IMR-90 (cell line): ENCODE measurements at regions not wholly inside any gene's neighbourhood (a gene's known extent, or its start where the extent isn't known, plus 50 kb on each side); places are given as distances from the start of the nearest gene placed in this dataset.

ENCODE experiments used
- ATAC-seq: fragments of 200-7000 bp; cut with Tn5 transposase; 2 replicates; pipeline ENCODE4 v1.9.1; 2020; ENCODE audit warnings: low read depth, mild to moderate bottlenecking, moderate library complexity
- BruUV-seq: library from RNA; stranded (reverse); fragments of 400-500 nt; replicated peaks from 2 replicates; lab custom pipeline; 2021; lab: Mats Ljungman, UMichigan
- CTCF ChIA-PET: fragments of 300-600 bp; formaldehyde crosslinking; extraction: SDS; loops from one replicate; lab custom pipeline; 2021; ENCODE audit warnings: antibody characterized with exemption; lab: Yijun Ruan, JAX
- POLR2A ChIA-PET: fragments of 300-600 bp; sonication (Branson Sonifier 250); formaldehyde crosslinking; loops from one replicate; lab custom pipeline; 2022; ENCODE audit warnings: antibody characterized with exemption; ENCODE audit not compliant: unreplicated experiment; lab: Charles Lee
- DNase-seq: peaks from one replicate; pipeline ENCODE4 v3.0.0; 2013
- H2AFZ ChIP-seq: replicated peaks from 2 replicates; pipeline ENCODE3; 2013; ENCODE audit warnings: low read length, mild to moderate bottlenecking; ENCODE audit not compliant: poor library complexity
- H2AK5ac ChIP-seq: 2 replicates; pipeline ENCODE4 v1.6.1; 2013; ENCODE audit warnings: low read depth, low read length, inconsistent platforms
- H2AK9ac ChIP-seq: replicated peaks from 2 replicates; pipeline ENCODE3; 2013; ENCODE audit warnings: mild to moderate bottlenecking, low read depth, low read length, moderate library complexity; ENCODE audit not compliant: poor library complexity
- H2BK120ac ChIP-seq: 2 replicates; pipeline ENCODE4 v1.6.1; 2013; ENCODE audit warnings: low read depth, low read length, inconsistent platforms
- H2BK15ac ChIP-seq: 3 replicates; pipeline ENCODE4 v1.6.1; 2013; ENCODE audit warnings: low read depth, low read length, inconsistent platforms
- H2BK20ac ChIP-seq: 2 replicates; pipeline ENCODE4 v1.6.1; 2013; ENCODE audit warnings: low read depth, mild to moderate bottlenecking, inconsistent platforms, low read length, moderate library complexity
- H2BK5ac ChIP-seq: 2 replicates; pipeline ENCODE4 v1.6.1; 2013; ENCODE audit warnings: mild to moderate bottlenecking, low read depth, low read length, inconsistent platforms; ENCODE audit not compliant: poor library complexity, severe bottlenecking
- H3K14ac ChIP-seq: replicated peaks from 2 replicates; pipeline ENCODE4 v1.6.1; 2013; ENCODE audit warnings: low read depth, low read length, inconsistent platforms
- H3K18ac ChIP-seq: 2 replicates; pipeline ENCODE4 v1.6.1; 2013; ENCODE audit warnings: low read depth, low read length, control low read depth
- H3K23ac ChIP-seq: 2 replicates; pipeline ENCODE4 v1.6.1; 2013; ENCODE audit warnings: low read depth, low read length, inconsistent platforms
- H3K27ac ChIP-seq: 2 replicates; pipeline ENCODE4 v1.5.1; 2013; ENCODE audit warnings: mild to moderate bottlenecking, control low read depth, low read length; ENCODE audit not compliant: insufficient read depth
- H3K27me3 ChIP-seq: 2 replicates; pipeline ENCODE4 v1.6.1; 2013; ENCODE audit warnings: low read length; ENCODE audit not compliant: control insufficient read depth, insufficient read depth
- H3K36me3 ChIP-seq: 2 replicates; pipeline ENCODE4 v1.6.1; 2013; ENCODE audit warnings: low read length, mixed read lengths; ENCODE audit not compliant: control insufficient read depth, insufficient read depth
- H3K4ac ChIP-seq: 2 replicates; pipeline ENCODE4 v1.6.1; 2013; ENCODE audit warnings: low read depth, low read length, inconsistent platforms
- H3K4me1 ChIP-seq: 2 replicates; pipeline ENCODE4 v1.6.1; 2013; ENCODE audit warnings: low read length, mixed read lengths; ENCODE audit not compliant: control insufficient read depth, insufficient read depth
- H3K4me2 ChIP-seq: 2 replicates; pipeline ENCODE4 v1.6.1; 2013; ENCODE audit warnings: low read depth, mild to moderate bottlenecking, control low read depth, low read length, moderate library complexity
- H3K4me3 ChIP-seq: 2 replicates; pipeline ENCODE4 v1.5.1; 2013; ENCODE audit warnings: low read depth, mild to moderate bottlenecking, control low read depth, low read length, moderate library complexity; ENCODE audit not compliant: insufficient read depth
- H3K56ac ChIP-seq: 2 replicates; pipeline ENCODE4 v1.6.1; 2013; ENCODE audit warnings: low read length, inconsistent platforms; ENCODE audit not compliant: insufficient read depth; ENCODE audit errors: extremely low read depth
- H3K79me1 ChIP-seq, 2 experiments: 2 replicates each; pipeline ENCODE4 v1.6.1; 2013; ENCODE audit warnings: low read length in 2 of 2, inconsistent platforms in 1 of 2, low read depth in 1 of 2
- H3K9ac ChIP-seq: 2 replicates; pipeline ENCODE4 v1.6.1; 2013; ENCODE audit warnings: low read depth, low read length, control low read depth
- H3K9me1 ChIP-seq: 2 replicates; pipeline ENCODE4 v1.6.1; 2013; ENCODE audit warnings: low read length, inconsistent platforms; ENCODE audit not compliant: insufficient read depth
- H3K9me3 ChIP-seq: 2 replicates; pipeline ENCODE4 v1.6.1; 2013; ENCODE audit warnings: low read length; ENCODE audit not compliant: control insufficient read depth, insufficient read depth
- H4K20me1 ChIP-seq: 2 replicates; pipeline ENCODE4 v1.6.1; 2013; ENCODE audit warnings: low read length, inconsistent platforms; ENCODE audit not compliant: insufficient read depth
- H4K5ac ChIP-seq: 2 replicates; pipeline ENCODE4 v1.6.1; 2013; ENCODE audit warnings: mild to moderate bottlenecking, low read depth, low read length, control low read depth
- H4K8ac ChIP-seq, 2 experiments: 2 replicates each; pipeline ENCODE4 v1.6.1; 2013; ENCODE audit warnings: low read depth in 2 of 2, low read length in 2 of 2, control low read depth in 1 of 2, inconsistent platforms in 1 of 2
- H4K91ac ChIP-seq: 2 replicates; pipeline ENCODE4 v1.6.1; 2013; ENCODE audit warnings: low read depth, low read length, inconsistent platforms; ENCODE audit not compliant: insufficient read depth
- CHD1 ChIP-seq: IDR thresholded peaks from 2 replicates; pipeline ENCODE4 v1.6.1; 2012; ENCODE audit warnings: low read depth, low read length, improper control_type of control experiment
- CTCF ChIP-seq: conservative IDR thresholded peaks from 2 replicates; pipeline ENCODE4 v1.5.1; 2012; ENCODE audit warnings: mild to moderate bottlenecking, low read depth, low read length, improper control_type of control experiment
- ELK1 ChIP-seq: fragments of 150-350 bp; IDR thresholded peaks from 2 replicates; pipeline ENCODE4 v1.6.1; 2016; ENCODE audit warnings: low read depth, mild to moderate bottlenecking, low read length, moderate library complexity, borderline replicate concordance
- FOS ChIP-seq: fragments of 150-350 bp; IDR thresholded peaks from 2 replicates; pipeline ENCODE4 v1.6.1; 2016; ENCODE audit warnings: low read depth, low read length
- MAFK ChIP-seq: IDR thresholded peaks from 2 replicates; pipeline ENCODE4 v1.6.1; 2012; ENCODE audit warnings: low read depth, low read length, improper control_type of control experiment
- MAZ ChIP-seq: IDR thresholded peaks from 2 replicates; pipeline ENCODE4 v1.6.1; 2012; ENCODE audit warnings: low read depth, mild to moderate bottlenecking, low read length, improper control_type of control experiment, moderate library complexity, borderline replicate concordance
- MXI1 ChIP-seq: IDR thresholded peaks from 2 replicates; pipeline ENCODE4 v1.6.1; 2012; ENCODE audit warnings: low read depth, mild to moderate bottlenecking, low read length, moderate library complexity, borderline replicate concordance
- NFE2L2 ChIP-seq: fragments of 150-350 bp; IDR thresholded peaks from 2 replicates; pipeline ENCODE4 v1.6.1; 2016; ENCODE audit warnings: low read depth, mild to moderate bottlenecking, low read length
- POLR2A ChIP-seq: IDR thresholded peaks from 2 replicates; pipeline ENCODE4 v1.6.1; 2012; ENCODE audit warnings: mild to moderate bottlenecking, low read depth, low read length
- RAD21 ChIP-seq: IDR thresholded peaks from 2 replicates; pipeline ENCODE4 v1.6.1; 2012; ENCODE audit warnings: low read length, improper control_type of control experiment
- RCOR1 ChIP-seq: IDR thresholded peaks from 2 replicates; pipeline ENCODE4 v1.6.1; 2012; ENCODE audit warnings: mild to moderate bottlenecking, low read length, improper control_type of control experiment; ENCODE audit not compliant: insufficient replicate concordance
- SMC3 ChIP-seq: fragments of 150-350 bp; IDR thresholded peaks from 2 replicates; pipeline ENCODE4 v1.6.1; 2016; ENCODE audit warnings: low read depth, mild to moderate bottlenecking, antibody characterized with exemption, low read length, moderate library complexity
- USF2 ChIP-seq: fragments of 150-350 bp; IDR thresholded peaks from 2 replicates; pipeline ENCODE4 v1.6.1; 2017; ENCODE audit warnings: mild to moderate bottlenecking, antibody characterized with exemption, low read length, low read depth
- dilution Hi-C: fragments of 300-500 bp; cut with HindIII; formaldehyde crosslinking; loops from one replicate; pipeline ENCODE4 v1.14.3; 2018; ENCODE audit warnings: low sequenced_read_pairs; ENCODE audit not compliant: unreplicated experiment
- in situ Hi-C: fragments of 300-500 bp; cut with MboI; formaldehyde crosslinking; loops from 3 replicates; pipeline ENCODE4 v1.14.3; 2019; ENCODE audit warnings: low sequenced_read_pairs, inconsistent platforms, mixed read lengths
- intact Hi-C: fragments of 100-400 bp; cut with micrococcal nuclease; formaldehyde crosslinking; loops from 2 replicates; pipeline ENCODE4 v1.10.0; 2022

GRCh38 chr11:39174196-39174595, 2285.3 kb downstream of the LRRC4C start:
- no peaks in the 10 kb centered on the region for H3K9me1 ChIP-seq
- in situ Hi-C loops (no loop called here), dilution Hi-C loops (no loop called here), intact Hi-C loops (no loop called here)
- H3K36me3 ChIP-seq, result no peaks in the 10 kb centered on the region
- H3K18ac ChIP-seq, result no peak overlapping the region
- H3K4me2 ChIP-seq, result no peak overlapping the region
- no peaks in the 10 kb centered on the region for H3K27me3 ChIP-seq
- TF ChIP-seq SMC3 (no peak), NFE2L2 (no peak), MAZ (no peak), CTCF (no peak), RCOR1 (no peak), CHD1 (no peak), MXI1 (no peak), ELK1 (no peak), MAFK (no peak), POLR2A (no peak), FOS (no peak), USF2 (no peak), RAD21 (no peak)
- H3K9me3 ChIP-seq, result peaks cover 3% of the 10 kb centered on the region; the same call in 1 of the 2 replicates
- H2AK5ac ChIP-seq, result no peak overlapping the region
- no peak overlapping the region for H3K9ac ChIP-seq
- H2AFZ ChIP-seq, result no peak overlapping the region
- H4K91ac ChIP-seq, result no peak overlapping the region
- CTCF ChIA-PET, result interaction anchor here (0.5 to 0.6 kb wide), 2 partner anchors 9 to 99 kb away, joined by 3 read pairs; no protein-coding TSS in a partner anchor
- H4K20me1 ChIP-seq, result no peaks in the 10 kb centered on the region
- no peak overlapping the region for H2BK120ac ChIP-seq
- no peak overlapping the region for H2AK9ac ChIP-seq
- H3K14ac ChIP-seq, result no peak overlapping the region
- ATAC-seq (no peak), DNase-seq (no peak)
- no peak overlapping the region for H4K5ac ChIP-seq
- no peak overlapping the region for H3K56ac ChIP-seq
- no peak overlapping the region for H2BK5ac ChIP-seq
- no peak overlapping the region for H2BK15ac ChIP-seq
- H3K4ac ChIP-seq, result no peak overlapping the region
- no peak overlapping the region for H3K23ac ChIP-seq
- BruUV-seq, result no TSS peak
- no peaks in the 10 kb centered on the region for H3K79me1 ChIP-seq
- no peak overlapping the region for H4K8ac ChIP-seq
- no peaks in the 10 kb centered on the region for H3K4me1 ChIP-seq
- no peak overlapping the region for H3K27ac ChIP-seq
- POLR2A ChIA-PET, result no interaction called here
- no peak overlapping the region for H3K4me3 ChIP-seq
- no peak overlapping the region for H2BK20ac ChIP-seq
